Stimulated activated effector memory CD8-positive, alpha-beta T cell treated with anti-CD3 and anti-CD28 coated beads, Interleukin-12 subunit alpha, Interleukin-12 subunit beta, amount 100 ng/mL, for 72 hours (primary cell): ENCODE measurements at regions not wholly inside any gene's neighbourhood (a gene's known extent, or its start where the extent isn't known, plus 50 kb on each side); places are given as distances from the start of the nearest gene placed in this dataset.

Experiments used
- ATAC-seq: fragments of 150-1000 bp; cut with Tn5 transposase; 2 replicates; pipeline ENCODE4 v1.10.0; 2021
- DNase-seq, 2 donors: peaks; one replicate each; pipeline ENCODE4 v3.0.0; 2021 to 2022; ENCODE audit warnings: low spot score in 2 of 2
- H3K27ac Mint-ChIP-seq: one replicate; pipeline ENCODE4 v1.8.0; 2022; ENCODE audit warnings: mild to moderate bottlenecking, mixed read lengths
- H3K36me3 Mint-ChIP-seq: one replicate; pipeline ENCODE4 v1.8.0; 2022; ENCODE audit warnings: mild to moderate bottlenecking, mixed read lengths
- H3K4me1 Mint-ChIP-seq: one replicate; pipeline ENCODE4 v1.8.0; 2022; ENCODE audit warnings: mixed read lengths
- H3K4me3 Mint-ChIP-seq: one replicate; pipeline ENCODE4 v1.8.0; 2022; ENCODE audit warnings: mild to moderate bottlenecking, mixed read lengths
- H3K9me3 Mint-ChIP-seq: one replicate; pipeline ENCODE4 v1.8.0; 2022; ENCODE audit warnings: mixed read lengths

DNA sequence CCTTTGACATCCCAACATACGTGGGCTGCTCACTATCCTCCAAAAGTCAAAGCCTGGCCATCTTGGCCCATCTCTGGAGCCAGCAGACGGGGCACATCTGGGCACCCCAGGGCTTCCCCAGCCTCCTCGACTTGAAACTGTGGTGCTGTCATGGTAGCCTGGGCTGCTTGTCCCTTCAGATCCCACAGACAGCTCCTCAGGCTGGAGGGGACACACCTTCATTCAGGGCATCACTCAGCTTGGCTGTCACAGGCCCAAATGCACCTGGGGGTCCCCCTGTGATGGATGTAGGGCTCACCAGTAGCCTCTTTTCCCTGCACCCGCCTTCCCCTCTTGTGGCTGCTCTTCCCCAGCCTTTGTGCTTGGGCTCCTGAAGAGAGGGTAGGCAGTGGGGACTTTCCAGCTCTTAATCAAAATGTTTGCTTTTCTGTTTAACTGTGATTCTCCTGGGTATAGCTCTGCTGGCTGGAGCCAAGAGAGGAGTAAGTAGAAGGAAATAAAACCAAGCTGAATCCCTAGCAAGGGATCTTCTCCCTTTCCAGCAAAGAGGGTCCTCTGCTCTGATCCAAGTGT lies 92.3 kb downstream of the GYPC start:
- ATAC-seq (no peak), DNase-seq (peak in 1 of 2 donors; percentile 45)
- H3K9me3 Mint-ChIP-seq: no peaks in the 10 kb centered on the region
- no peaks in the 10 kb centered on the region for H3K36me3 Mint-ChIP-seq
- H3K4me3 Mint-ChIP-seq: no peak overlapping the region
- peaks cover 25% of the 10 kb centered on the region for H3K4me1 Mint-ChIP-seq
- H3K27ac Mint-ChIP-seq: no peak overlapping the region

GRCh38 chr2:126748929-126749518 lies 93.1 kb downstream of the GYPC start:
- Mint-ChIP-seq H3K9me3 (no peaks in the 10 kb centered on the region), H3K4me1 (peaks cover 28% of the 10 kb centered on the region), H3K4me3 (no peak overlapping the region), H3K36me3 (no peaks in the 10 kb centered on the region), H3K27ac (peak overlapping the region; percentile 26)
- DNase-seq: peak in 1 of 2 donors; percentile 44
- no peak for ATAC-seq

- peak; percentile 47 for ATAC-seq
- H3K4me3 Mint-ChIP-seq: no peak overlapping the region
- peak in 1 of 2 donors; percentile 43 for DNase-seq
- H3K36me3 Mint-ChIP-seq: no peaks in the 10 kb centered on the region
- no peaks in the 10 kb centered on the region for H3K9me3 Mint-ChIP-seq
- H3K27ac Mint-ChIP-seq: peak overlapping the region; percentile 26
- peaks cover 30% of the 10 kb centered on the region for H3K4me1 Mint-ChIP-seq
Observed at GRCh38 chr2:126749537-126749936, 93.6 kb downstream of the GYPC start.

DNA sequence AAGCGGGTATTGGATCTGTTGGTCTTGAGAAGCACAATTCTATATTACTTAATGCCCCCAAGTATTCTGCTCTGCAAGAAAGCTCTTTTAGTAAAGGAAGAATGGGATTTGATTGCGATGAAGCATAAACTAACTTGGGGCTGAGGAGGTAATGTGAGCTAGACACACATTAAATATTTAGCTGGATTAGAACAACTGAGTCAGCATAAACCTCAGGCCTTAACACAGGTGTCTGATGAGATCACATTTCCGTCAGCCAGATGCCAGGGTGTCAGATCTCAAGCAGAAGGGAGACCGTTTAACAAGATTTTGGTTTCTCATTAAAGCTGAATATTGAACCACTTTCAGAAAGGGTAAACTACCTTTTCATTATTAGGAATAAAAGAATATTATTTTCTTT lies 94.5 kb downstream of the GYPC start:
- no peaks in the 10 kb centered on the region for H3K9me3 Mint-ChIP-seq
- DNase-seq (no peak), ATAC-seq (no peak)
- no peak overlapping the region for H3K4me3 Mint-ChIP-seq
- no peak overlapping the region for H3K27ac Mint-ChIP-seq
- H3K4me1 Mint-ChIP-seq: peaks cover 33% of the 10 kb centered on the region
- no peaks in the 10 kb centered on the region for H3K36me3 Mint-ChIP-seq

- DNase-seq (no peak), ATAC-seq (no peak)
- peaks cover 40% of the 10 kb centered on the region for H3K4me1 Mint-ChIP-seq
- H3K27ac Mint-ChIP-seq: peak overlapping the region; percentile 8
- H3K9me3 Mint-ChIP-seq: peaks cover 3% of the 10 kb centered on the region
- H3K36me3 Mint-ChIP-seq: no peaks in the 10 kb centered on the region
- no peak overlapping the region for H3K4me3 Mint-ChIP-seq
Observed at GRCh38 chr2:126751477-126751876, 95.5 kb downstream of the GYPC start.

- H3K27ac Mint-ChIP-seq: peak overlapping the region; percentile 37
- H3K36me3 Mint-ChIP-seq: no peaks in the 10 kb centered on the region
- H3K4me1 Mint-ChIP-seq: peaks cover 40% of the 10 kb centered on the region
- no peak overlapping the region for H3K4me3 Mint-ChIP-seq
- ATAC-seq (no peak), DNase-seq (no peak)
- peaks cover 3% of the 10 kb centered on the region for H3K9me3 Mint-ChIP-seq
Observed at GRCh38 chr2:126752876-126753275, 96.9 kb downstream of the GYPC start.

DNA sequence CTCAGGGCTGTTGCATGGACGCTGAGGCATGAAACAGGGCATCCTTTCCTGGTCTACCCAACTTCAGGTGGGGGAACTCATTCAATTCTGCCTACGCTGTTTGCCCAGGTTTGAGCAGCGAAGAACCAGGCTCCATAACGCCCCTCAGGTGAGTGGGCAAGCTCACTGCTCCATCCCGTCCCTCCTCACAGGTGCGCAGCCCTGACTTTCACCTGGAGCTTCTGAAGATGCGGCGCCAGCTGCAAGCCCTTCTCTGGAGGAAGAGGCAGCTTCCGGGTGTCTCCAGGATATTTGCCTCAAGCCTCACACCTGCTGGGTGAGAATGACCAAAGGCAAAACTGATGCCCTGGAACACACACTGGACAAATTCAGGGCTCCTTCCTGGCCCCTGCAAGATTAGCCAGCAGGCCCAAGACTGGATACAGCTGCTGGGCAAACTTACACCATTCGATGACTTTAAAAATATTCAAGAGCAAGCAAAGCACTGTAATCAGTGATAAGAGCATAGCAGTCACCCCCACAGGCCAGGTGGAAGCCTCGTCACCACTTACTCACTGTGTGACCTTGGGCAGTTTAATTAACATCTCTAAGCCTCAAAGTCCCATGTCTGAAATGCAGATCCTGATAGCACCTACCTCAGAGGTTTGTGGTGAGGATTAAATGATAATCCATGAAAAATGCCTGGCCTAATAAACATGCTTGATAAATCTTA lies 97.7 kb downstream of the GYPC start:
- no peak for ATAC-seq
- H3K36me3 Mint-ChIP-seq: no peaks in the 10 kb centered on the region
- H3K4me3 Mint-ChIP-seq: no peak overlapping the region
- no peak for DNase-seq
- peak overlapping the region; percentile 78 for H3K27ac Mint-ChIP-seq
- peaks cover 34% of the 10 kb centered on the region for H3K4me1 Mint-ChIP-seq
- H3K9me3 Mint-ChIP-seq: peaks cover 3% of the 10 kb centered on the region

GRCh38 chr2:126754240-126755004 lies 98.5 kb downstream of the GYPC start:
- no peak for DNase-seq
- Mint-ChIP-seq H3K4me3 (no peak overlapping the region), H3K36me3 (no peaks in the 10 kb centered on the region), H3K27ac (peak overlapping the region; percentile 78), H3K4me1 (peaks cover 32% of the 10 kb centered on the region), H3K9me3 (peaks cover 3% of the 10 kb centered on the region)
- ATAC-seq: peak; percentile 26

GRCh38 chr2:126756125-126756524 lies 100.2 kb downstream of the GYPC start:
- Mint-ChIP-seq H3K4me3 (no peak overlapping the region), H3K9me3 (peaks cover 3% of the 10 kb centered on the region), H3K4me1 (peaks cover 30% of the 10 kb centered on the region), H3K36me3 (no peaks in the 10 kb centered on the region), H3K27ac (no peak overlapping the region)
- ATAC-seq (no peak), DNase-seq (no peak)

- Mint-ChIP-seq H3K27ac (peak overlapping the region; percentile 90), H3K4me1 (peaks cover 49% of the 10 kb centered on the region), H3K9me3 (no peaks in the 10 kb centered on the region), H3K36me3 (no peaks in the 10 kb centered on the region), H3K4me3 (no peak overlapping the region)
- no peak for DNase-seq
- ATAC-seq: no peak
Observed at GRCh38 chr2:126761256-126761980, 105.5 kb downstream of the GYPC start.

GRCh38 chr2:126761981-126762878 lies 106.3 kb downstream of the GYPC start:
- ATAC-seq (peak; percentile 93), DNase-seq (peak in 1 of 2 donors; percentile 15)
- Mint-ChIP-seq H3K4me3 (peak overlapping the region; percentile 47), H3K4me1 (peaks cover 52% of the 10 kb centered on the region), H3K27ac (peak overlapping the region; percentile 90), H3K9me3 (no peaks in the 10 kb centered on the region), H3K36me3 (no peaks in the 10 kb centered on the region)

DNA sequence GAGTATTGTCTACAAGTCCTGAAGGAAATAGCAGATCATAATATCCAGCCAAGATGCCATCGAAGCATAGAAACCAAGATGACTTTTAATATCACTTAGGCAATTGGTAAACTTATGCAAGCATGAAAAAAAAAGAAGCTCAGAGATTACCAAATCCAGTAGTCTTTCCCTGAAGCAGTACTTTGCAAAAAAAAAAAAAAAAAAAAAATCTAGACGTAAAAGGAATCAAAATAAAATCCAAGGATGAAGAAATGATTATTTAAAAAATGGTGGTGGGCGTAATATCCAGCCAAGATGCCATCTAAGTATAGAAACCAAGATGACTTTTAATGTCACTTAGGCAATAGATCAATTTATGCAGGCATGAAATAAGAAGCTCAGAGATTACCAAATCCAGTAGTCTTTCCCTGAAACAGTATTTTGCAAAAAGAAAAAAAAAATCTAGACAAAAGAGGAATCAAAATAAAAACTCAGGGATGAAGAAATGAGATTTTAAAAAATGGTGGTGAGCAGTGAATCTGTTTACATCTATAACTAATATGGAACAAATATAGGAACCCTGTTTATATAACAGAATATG lies 108.8 kb downstream of the GYPC start:
- Mint-ChIP-seq H3K4me1 (peaks cover 58% of the 10 kb centered on the region), H3K27ac (no peak overlapping the region), H3K4me3 (no peak overlapping the region), H3K9me3 (no peaks in the 10 kb centered on the region), H3K36me3 (no peaks in the 10 kb centered on the region)
- no peak for ATAC-seq
- no peak for DNase-seq

DNA sequence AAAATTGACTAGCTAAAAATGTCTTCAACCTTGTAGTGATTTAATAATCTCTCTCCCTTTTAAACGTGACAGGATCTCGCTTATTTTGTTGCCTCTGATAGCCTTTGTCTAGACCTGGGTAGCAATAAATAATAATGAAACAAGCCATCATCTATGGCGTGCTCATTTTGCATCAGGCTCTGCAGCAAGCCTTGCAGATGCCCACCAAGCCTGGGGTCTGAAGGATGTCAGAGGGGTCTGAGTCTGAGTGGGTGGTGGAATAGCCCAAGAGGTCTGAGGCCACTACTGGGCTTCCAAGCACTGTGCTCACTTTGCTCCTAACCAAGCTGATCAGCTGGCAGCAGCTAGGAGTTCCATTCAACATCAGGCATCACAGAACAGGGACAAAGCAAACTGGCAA lies 109.4 kb downstream of the GYPC start:
- no peaks in the 10 kb centered on the region for H3K9me3 Mint-ChIP-seq
- H3K4me3 Mint-ChIP-seq: no peak overlapping the region
- no peaks in the 10 kb centered on the region for H3K36me3 Mint-ChIP-seq
- H3K4me1 Mint-ChIP-seq: peaks cover 64% of the 10 kb centered on the region
- no peak for DNase-seq
- no peak overlapping the region for H3K27ac Mint-ChIP-seq
- no peak for ATAC-seq
